GM23338 (cell line): ENCODE measurements at regions not wholly inside any gene's neighbourhood (a gene's known extent, or its start where the extent isn't known, plus 50 kb on each side); places are given as distances from the start of the nearest gene placed in this dataset.

Experiments
- ATAC-seq: fragments of 200-7000 bp; cut with Tn5 transposase; 3 replicates; pipeline ENCODE4 v1.9.1; 2020
- DNase-seq: peaks from one replicate; pipeline ENCODE4 v3.0.0-alpha.2; 2015; ENCODE audit warnings: low spot score
- H2AFZ ChIP-seq: fragments of 200-600 bp; sonication (generic); 2 replicates; pipeline ENCODE4 v1.8.0; 2016; ENCODE audit warnings: antibody characterized with exemption, mild to moderate bottlenecking, moderate library complexity
- H3F3A ChIP-seq: fragments of 200-600 bp; sonication (generic); replicated peaks from 2 replicates; pipeline ENCODE4 v1.8.0; 2017; ENCODE audit warnings: antibody characterized with exemption, mixed run types, low read depth
- H3K27ac ChIP-seq: fragments of 200-600 bp; sonication (generic); 2 replicates; pipeline ENCODE4 v1.6.1; 2016; ENCODE audit warnings: low read depth
- H3K27me3 ChIP-seq: fragments of 200-600 bp; sonication (generic); 2 replicates; pipeline ENCODE4 v1.8.0; 2016; ENCODE audit warnings: mild to moderate bottlenecking, mixed run types, moderate library complexity; ENCODE audit not compliant: insufficient read depth
- H3K36me3 ChIP-seq: fragments of 200-600 bp; sonication (generic); 2 replicates; pipeline ENCODE4 v1.8.0; 2016; ENCODE audit warnings: mild to moderate bottlenecking; ENCODE audit not compliant: insufficient read depth
- H3K4me1 ChIP-seq: fragments of 200-600 bp; sonication (generic); 2 replicates; pipeline ENCODE4 v1.8.0; 2016; ENCODE audit warnings: mild to moderate bottlenecking, moderate library complexity; ENCODE audit not compliant: insufficient read depth
- H3K4me2 ChIP-seq: fragments of 200-600 bp; sonication (generic); 2 replicates; pipeline ENCODE4 v1.7.1; 2017; ENCODE audit warnings: mixed run types
- H3K4me3 ChIP-seq: fragments of 200-600 bp; sonication (generic); 2 replicates; pipeline ENCODE4 v1.6.1; 2016; ENCODE audit warnings: mixed run types
- H3K79me2 ChIP-seq: fragments of 200-600 bp; sonication (generic); replicated peaks from 2 replicates; pipeline ENCODE4 v1.8.0; 2017; ENCODE audit warnings: mild to moderate bottlenecking; ENCODE audit not compliant: insufficient read depth
- H3K9me2 ChIP-seq: fragments of 200-600 bp; sonication (generic); 2 replicates; pipeline ENCODE4 v1.8.0; 2017; ENCODE audit not compliant: insufficient read depth
- H4K20me1 ChIP-seq: fragments of 200-600 bp; sonication (generic); replicated peaks from 2 replicates; pipeline ENCODE4 v1.8.0; 2017; ENCODE audit warnings: mild to moderate bottlenecking; ENCODE audit not compliant: insufficient read depth
- H3K27ac Mint-ChIP-seq: 2 replicates; pipeline ENCODE4 v1.8.0; 2020; ENCODE audit warnings: inconsistent platforms, mild to moderate bottlenecking, moderate library complexity, mixed read lengths
- H3K27me3 Mint-ChIP-seq: 3 replicates; pipeline ENCODE4 v1.8.0; 2022; ENCODE audit warnings: low read depth, mild to moderate bottlenecking, moderate library complexity, mixed read lengths, inconsistent platforms; ENCODE audit not compliant: insufficient read depth, poor library complexity
- H3K36me3 Mint-ChIP-seq: 3 replicates; pipeline ENCODE4 v1.8.0; 2021; ENCODE audit warnings: low read depth, mild to moderate bottlenecking, inconsistent platforms, moderate library complexity, mixed read lengths
- H3K4me1 Mint-ChIP-seq: 3 replicates; pipeline ENCODE4 v1.8.0; 2020; ENCODE audit warnings: mild to moderate bottlenecking, inconsistent platforms, mixed read lengths
- H3K4me3 Mint-ChIP-seq: 3 replicates; pipeline ENCODE4 v1.8.0; 2021; ENCODE audit warnings: moderate library complexity, mild to moderate bottlenecking, inconsistent platforms, mixed read lengths
- H3K9me3 Mint-ChIP-seq: 3 replicates; pipeline ENCODE4 v1.8.0; 2020; ENCODE audit warnings: moderate library complexity, mild to moderate bottlenecking, inconsistent platforms, mixed read lengths
- CREB1 ChIP-seq: fragments of 250-450 bp; sonication (Bioruptor Pico); IDR thresholded peaks from 2 replicates; pipeline ENCODE4 v1.5.0; 2020; ENCODE audit warnings: low read depth, mild to moderate bottlenecking, moderate library complexity
- EZH2 ChIP-seq: fragments of 200-600 bp; sonication (generic); IDR thresholded peaks from one replicate; pipeline ENCODE4 v1.8.0; 2017; ENCODE audit warnings: antibody characterized with exemption, mild to moderate bottlenecking, low read depth; ENCODE audit not compliant: unreplicated experiment
- EZH2phosphoT487 ChIP-seq: fragments of 200-600 bp; sonication (generic); IDR thresholded peaks from one replicate; pipeline ENCODE4 v1.8.1; 2018; ENCODE audit warnings: antibody characterized with exemption; ENCODE audit not compliant: unreplicated experiment
- JUNB ChIP-seq: IDR thresholded peaks from one replicate; pipeline ENCODE4 v1.6.1; 2016; ENCODE audit warnings: antibody characterized with exemption; ENCODE audit not compliant: unreplicated experiment
- POLR2AphosphoS5 ChIP-seq: IDR thresholded peaks from 2 replicates; pipeline ENCODE4 v1.6.1; 2016; ENCODE audit warnings: antibody characterized with exemption, low read depth
- STAT1 ChIP-seq: IDR thresholded peaks from one replicate; pipeline ENCODE4 v1.6.1; 2016; ENCODE audit warnings: antibody characterized with exemption; ENCODE audit not compliant: unreplicated experiment
- ZNF331 ChIP-seq: fragments of 250-450 bp; sonication (Bioruptor Pico); IDR thresholded peaks from 2 replicates; pipeline ENCODE4 v1.5.0; 2020; ENCODE audit warnings: low read depth, mild to moderate bottlenecking, moderate library complexity
- TF ChIP-seq, protein P1 (sequence below): fragments of 250-450 bp; sonication (Bioruptor Pico); IDR thresholded peaks from 2 replicates; pipeline ENCODE4 v1.5.0; 2020; ENCODE audit warnings: mild to moderate bottlenecking, moderate library complexity
- TF ChIP-seq, protein P2 (sequence below): IDR thresholded peaks from 2 replicates; pipeline ENCODE4 v1.6.1; 2016; ENCODE audit warnings: antibody characterized with exemption

DNA sequence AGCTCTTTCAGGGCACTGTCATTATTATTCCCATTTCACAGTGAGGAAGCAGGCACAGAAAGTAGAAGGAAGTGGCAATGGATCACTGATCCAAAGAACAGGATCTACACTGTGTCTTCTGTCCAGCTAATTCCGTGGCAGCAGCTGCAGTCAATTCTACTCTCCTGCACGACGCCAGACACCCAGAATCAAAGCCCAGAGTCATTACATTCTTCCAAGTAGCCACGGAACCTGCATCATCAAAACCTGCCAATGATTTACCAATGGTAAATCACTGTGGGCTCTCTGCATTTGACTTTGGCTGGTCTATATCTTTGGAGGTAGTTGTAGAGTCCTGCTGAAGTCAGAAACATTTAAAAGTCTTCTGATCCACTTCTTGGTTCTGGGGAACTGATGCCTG lies 767.7 kb downstream of the LIG4 start (continued):
- TF ChIP-seq, protein P1, sequence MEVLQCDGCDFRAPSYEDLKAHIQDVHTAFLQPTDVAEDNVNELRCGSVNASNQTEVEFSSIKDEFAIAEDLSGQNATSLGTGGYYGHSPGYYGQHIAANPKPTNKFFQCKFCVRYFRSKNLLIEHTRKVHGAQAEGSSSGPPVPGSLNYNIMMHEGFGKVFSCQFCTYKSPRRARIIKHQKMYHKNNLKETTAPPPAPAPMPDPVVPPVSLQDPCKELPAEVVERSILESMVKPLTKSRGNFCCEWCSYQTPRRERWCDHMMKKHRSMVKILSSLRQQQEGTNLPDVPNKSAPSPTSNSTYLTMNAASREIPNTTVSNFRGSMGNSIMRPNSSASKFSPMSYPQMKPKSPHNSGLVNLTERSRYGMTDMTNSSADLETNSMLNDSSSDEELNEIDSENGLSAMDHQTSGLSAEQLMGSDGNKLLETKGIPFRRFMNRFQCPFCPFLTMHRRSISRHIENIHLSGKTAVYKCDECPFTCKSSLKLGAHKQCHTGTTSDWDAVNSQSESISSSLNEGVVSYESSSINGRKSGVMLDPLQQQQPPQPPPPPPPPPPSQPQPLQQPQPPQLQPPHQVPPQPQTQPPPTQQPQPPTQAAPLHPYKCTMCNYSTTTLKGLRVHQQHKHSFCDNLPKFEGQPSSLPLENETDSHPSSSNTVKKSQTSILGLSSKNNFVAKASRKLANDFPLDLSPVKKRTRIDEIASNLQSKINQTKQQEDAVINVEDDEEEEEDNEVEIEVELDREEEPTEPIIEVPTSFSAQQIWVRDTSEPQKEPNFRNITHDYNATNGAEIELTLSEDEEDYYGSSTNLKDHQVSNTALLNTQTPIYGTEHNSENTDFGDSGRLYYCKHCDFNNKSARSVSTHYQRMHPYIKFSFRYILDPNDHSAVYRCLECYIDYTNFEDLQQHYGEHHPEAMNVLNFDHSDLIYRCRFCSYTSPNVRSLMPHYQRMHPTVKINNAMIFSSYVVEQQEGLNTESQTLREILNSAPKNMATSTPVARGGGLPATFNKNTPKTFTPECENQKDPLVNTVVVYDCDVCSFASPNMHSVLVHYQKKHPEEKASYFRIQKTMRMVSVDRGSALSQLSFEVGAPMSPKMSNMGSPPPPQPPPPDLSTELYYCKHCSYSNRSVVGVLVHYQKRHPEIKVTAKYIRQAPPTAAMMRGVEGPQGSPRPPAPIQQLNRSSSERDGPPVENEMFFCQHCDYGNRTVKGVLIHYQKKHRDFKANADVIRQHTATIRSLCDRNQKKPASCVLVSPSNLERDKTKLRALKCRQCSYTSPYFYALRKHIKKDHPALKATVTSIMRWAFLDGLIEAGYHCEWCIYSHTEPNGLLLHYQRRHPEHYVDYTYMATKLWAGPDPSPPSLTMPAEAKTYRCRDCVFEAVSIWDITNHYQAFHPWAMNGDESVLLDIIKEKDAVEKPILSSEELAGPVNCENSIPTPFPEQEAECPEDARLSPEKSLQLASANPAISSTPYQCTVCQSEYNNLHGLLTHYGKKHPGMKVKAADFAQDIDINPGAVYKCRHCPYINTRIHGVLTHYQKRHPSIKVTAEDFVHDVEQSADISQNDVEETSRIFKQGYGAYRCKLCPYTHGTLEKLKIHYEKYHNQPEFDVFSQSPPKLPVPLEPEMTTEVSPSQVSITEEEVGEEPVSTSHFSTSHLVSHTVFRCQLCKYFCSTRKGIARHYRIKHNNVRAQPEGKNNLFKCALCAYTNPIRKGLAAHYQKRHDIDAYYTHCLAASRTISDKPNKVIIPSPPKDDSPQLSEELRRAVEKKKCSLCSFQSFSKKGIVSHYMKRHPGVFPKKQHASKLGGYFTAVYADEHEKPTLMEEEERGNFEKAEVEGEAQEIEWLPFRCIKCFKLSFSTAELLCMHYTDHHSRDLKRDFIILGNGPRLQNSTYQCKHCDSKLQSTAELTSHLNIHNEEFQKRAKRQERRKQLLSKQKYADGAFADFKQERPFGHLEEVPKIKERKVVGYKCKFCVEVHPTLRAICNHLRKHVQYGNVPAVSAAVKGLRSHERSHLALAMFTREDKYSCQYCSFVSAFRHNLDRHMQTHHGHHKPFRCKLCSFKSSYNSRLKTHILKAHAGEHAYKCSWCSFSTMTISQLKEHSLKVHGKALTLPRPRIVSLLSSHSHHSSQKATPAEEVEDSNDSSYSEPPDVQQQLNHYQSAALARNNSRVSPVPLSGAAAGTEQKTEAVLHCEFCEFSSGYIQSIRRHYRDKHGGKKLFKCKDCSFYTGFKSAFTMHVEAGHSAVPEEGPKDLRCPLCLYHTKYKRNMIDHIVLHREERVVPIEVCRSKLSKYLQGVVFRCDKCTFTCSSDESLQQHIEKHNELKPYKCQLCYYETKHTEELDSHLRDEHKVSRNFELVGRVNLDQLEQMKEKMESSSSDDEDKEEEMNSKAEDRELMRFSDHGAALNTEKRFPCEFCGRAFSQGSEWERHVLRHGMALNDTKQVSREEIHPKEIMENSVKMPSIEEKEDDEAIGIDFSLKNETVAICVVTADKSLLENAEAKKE (CRISPR knock-in tag) = no peak
- no peak for TF ChIP-seq POLR2AphosphoS5
- no peak for TF ChIP-seq ZNF331
- no peak for TF ChIP-seq JUNB
- TF ChIP-seq EZH2 = no peak
- TF ChIP-seq STAT1 = no peak
- no peak for TF ChIP-seq EZH2phosphoT487
- TF ChIP-seq CREB1 (CRISPR knock-in tag) = no peak
- TF ChIP-seq, protein P2, sequence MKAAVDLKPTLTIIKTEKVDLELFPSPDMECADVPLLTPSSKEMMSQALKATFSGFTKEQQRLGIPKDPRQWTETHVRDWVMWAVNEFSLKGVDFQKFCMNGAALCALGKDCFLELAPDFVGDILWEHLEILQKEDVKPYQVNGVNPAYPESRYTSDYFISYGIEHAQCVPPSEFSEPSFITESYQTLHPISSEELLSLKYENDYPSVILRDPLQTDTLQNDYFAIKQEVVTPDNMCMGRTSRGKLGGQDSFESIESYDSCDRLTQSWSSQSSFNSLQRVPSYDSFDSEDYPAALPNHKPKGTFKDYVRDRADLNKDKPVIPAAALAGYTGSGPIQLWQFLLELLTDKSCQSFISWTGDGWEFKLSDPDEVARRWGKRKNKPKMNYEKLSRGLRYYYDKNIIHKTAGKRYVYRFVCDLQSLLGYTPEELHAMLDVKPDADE = no peak

DNA sequence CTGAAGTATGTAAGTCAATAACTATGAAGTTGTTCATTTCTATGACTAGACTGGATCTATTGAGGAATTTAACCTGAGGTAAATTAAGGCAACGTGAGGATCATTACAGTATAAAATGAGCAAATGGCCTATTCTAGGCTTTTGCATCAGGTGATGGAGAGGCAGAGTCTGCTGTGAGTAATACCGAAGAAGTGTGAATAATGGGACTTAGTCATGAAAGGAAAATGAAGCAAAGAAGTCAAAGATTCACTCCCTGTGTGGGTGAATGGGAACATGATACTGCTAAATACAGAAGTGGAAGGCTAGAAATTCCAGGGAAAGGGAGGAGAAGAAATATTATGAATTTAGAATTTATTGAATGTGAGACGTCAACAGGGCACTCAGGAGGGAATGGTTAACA lies 774.1 kb downstream of the LIG4 start:
- H3K4me3 ChIP-seq = no peak overlapping the region
- H3K4me2 ChIP-seq = no peak overlapping the region
- ATAC-seq = no peak
- H3K79me2 ChIP-seq = no peaks in the 10 kb centered on the region
- H4K20me1 ChIP-seq = no peaks in the 10 kb centered on the region
- no peaks in the 10 kb centered on the region for H3K36me3 ChIP-seq
- H3F3A ChIP-seq = no peaks in the 10 kb centered on the region
- H3K4me1 ChIP-seq = peaks cover 2% of the 10 kb centered on the region
- peaks cover 2% of the 10 kb centered on the region for H3K27me3 Mint-ChIP-seq
- H3K27me3 ChIP-seq = no peaks in the 10 kb centered on the region
- no peak overlapping the region for H3K4me3 Mint-ChIP-seq
- H3K9me2 ChIP-seq = no peaks in the 10 kb centered on the region
- DNase-seq = no peak
- H3K36me3 Mint-ChIP-seq = no peaks in the 10 kb centered on the region
- H3K4me1 Mint-ChIP-seq = no peaks in the 10 kb centered on the region; the same call in 1 of the 3 replicates
- no peaks in the 10 kb centered on the region for H3K9me3 Mint-ChIP-seq
- H3K27ac Mint-ChIP-seq = no peak overlapping the region
- no peak overlapping the region for H2AFZ ChIP-seq
- no peak overlapping the region for H3K27ac ChIP-seq
- TF ChIP-seq EZH2phosphoT487 = no peak
- TF ChIP-seq ZNF331 = no peak
- TF ChIP-seq, protein P1 (CRISPR knock-in tag) = no peak
